ENCODE measurements at regions not wholly inside any gene's neighbourhood (a gene's known extent, or its start where the extent isn't known, plus 50 kb on each side); places are given as distances from the start of the nearest gene placed in this dataset.

DNA sequence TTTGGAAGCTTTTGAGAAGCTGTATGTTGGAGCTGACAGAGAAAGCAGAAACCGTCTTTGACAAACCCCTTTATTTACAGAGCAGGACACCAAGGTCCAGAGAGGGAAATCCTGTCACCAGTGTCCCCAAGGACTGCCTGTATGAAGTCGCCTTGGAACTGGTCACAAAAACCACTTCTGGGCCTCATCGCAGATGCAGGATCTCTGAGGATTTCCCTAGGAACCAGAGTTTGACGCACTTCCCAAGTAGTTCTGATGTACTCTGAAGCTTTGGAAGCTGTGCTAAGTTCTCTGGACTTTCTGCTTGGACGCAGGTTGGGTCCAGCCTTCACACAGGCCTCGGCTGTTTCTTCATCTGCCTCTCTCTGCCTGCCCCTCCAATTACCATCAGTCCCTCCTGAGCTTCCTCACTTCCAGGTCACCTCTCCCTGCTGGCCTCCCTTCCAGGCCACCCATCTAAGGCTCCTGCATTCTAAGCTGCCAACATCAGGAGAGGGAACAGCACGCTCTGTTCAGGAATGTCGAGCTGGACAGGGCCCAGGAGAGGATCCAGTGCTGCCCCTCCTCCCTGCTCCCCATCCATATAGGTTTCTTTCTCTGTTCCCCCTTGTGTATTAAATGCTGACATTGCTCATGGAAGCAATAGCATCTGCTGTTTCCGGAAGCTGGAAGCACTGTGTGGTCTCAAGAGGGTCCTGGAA is 270.8 kb downstream of the OPA1 start:
- peak in 1 of 2 experiments; percentile 25 for DNase-seq (ENCODE audit: low read depth in 1 of 2, low spot score in 2 of 2)
- H3K4me1 ChIP-seq (replicated peaks): peaks cover 45% of the 10 kb centered on the region
- H3K9me3 ChIP-seq (replicated peaks): no peaks in the 10 kb centered on the region
- H3K4me3 ChIP-seq: no peak overlapping the region
- H3K27me3 ChIP-seq (replicated peaks): no peaks in the 10 kb centered on the region
- H3K27ac ChIP-seq: no peak overlapping the region
- no peaks in the 10 kb centered on the region for H3K36me3 ChIP-seq

DNA sequence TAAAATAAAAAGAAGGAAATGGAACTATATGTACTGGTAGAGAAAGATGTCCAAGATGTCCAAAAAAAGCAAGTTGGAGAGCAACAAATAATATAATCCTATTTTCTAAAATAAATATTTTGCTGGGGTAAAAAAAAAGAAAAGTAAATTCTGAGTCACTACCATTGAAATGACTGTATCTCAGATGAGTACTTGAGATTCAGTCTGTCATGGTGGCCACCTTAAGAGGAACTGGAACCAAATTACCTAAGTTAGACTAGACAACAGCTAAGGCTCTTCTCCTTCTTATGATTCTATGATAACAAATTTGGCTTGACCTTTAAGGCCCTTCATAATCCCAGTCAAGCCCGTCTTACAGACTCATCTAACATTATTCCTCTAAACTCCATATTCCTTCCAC is 270.6 kb upstream of the HES1 start:
- H3K4me3 ChIP-seq: no peak overlapping the region
- no peaks in the 10 kb centered on the region for H3K27me3 ChIP-seq (replicated peaks)
- peak in 1 of 2 experiments; percentile 26 for DNase-seq (ENCODE audit: low read depth in 1 of 2, low spot score in 2 of 2)
- peak overlapping the region; percentile 68; the same call in 1 of the 2 replicates for H3K27ac ChIP-seq
- peaks cover 60% of the 10 kb centered on the region for H3K4me1 ChIP-seq (replicated peaks)
- H3K36me3 ChIP-seq: no peaks in the 10 kb centered on the region
- H3K9me3 ChIP-seq (replicated peaks): no peaks in the 10 kb centered on the region

DNA sequence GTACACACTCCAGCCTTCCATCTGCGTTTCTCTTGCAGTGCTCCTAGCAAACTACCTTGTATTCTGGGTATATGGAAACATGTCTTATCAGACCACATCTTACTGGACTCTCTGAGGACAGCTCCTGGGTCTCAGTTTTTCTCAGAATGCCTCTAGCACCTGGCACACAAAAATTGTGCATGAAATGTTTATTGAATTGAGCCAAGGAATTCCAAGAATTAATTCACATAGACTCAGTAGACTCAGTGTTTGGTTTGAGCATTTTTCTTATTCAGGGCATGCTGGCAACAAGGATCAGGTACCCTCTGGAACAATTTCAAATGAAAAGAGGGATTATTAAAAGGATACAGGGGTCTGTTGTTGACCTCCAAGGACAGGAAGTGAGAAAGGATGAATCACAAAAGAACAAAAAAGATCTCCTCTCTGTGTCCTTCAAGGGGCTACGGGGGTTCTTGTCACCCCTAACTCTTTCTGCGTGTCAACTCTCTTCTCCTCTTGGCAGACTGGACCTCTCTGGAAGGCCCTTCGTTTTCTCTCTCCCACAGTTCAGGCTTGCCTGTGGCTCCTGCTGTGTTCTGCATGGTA is 270.0 kb upstream of the HES1 start:
- Histone ChIP-seq H3K36me3 (no peaks in the 10 kb centered on the region), H3K9me3 (replicated peaks) (no peaks in the 10 kb centered on the region), H3K27me3 (replicated peaks) (no peaks in the 10 kb centered on the region), H3K4me3 (no peak overlapping the region), H3K27ac (peak overlapping the region; percentile 68), H3K4me1 (replicated peaks) (peaks cover 66% of the 10 kb centered on the region)
- peak in 1 of 2 experiments; percentile 69 for DNase-seq (ENCODE audit: low read depth in 1 of 2, low spot score in 2 of 2)

DNA sequence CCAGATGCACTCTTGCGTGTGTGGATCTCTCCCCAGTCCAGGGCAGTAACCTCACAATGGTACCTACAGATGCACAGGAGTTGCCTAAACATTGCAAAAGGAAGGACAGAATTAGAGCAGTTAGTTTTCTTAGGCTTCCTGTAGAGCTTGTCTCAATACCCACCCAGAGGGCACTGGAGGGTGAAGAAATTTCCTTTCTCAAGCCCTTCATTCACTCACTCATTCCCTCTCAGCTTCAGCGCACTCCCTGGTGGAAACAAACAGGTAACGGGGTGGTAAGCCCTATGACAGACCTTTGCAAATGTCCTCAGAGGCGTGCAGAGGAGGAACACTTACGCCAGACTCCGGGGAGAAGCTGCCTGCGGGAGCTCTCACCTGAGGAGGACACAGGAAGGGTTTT is 267.4 kb upstream of the HES1 start:
- H3K4me3 ChIP-seq: no peak overlapping the region
- DNase-seq (ENCODE audit: low read depth in 1 of 2, low spot score in 2 of 2): no peak
- no peaks in the 10 kb centered on the region for H3K36me3 ChIP-seq
- H3K4me1 ChIP-seq (replicated peaks): peaks cover 85% of the 10 kb centered on the region
- no peaks in the 10 kb centered on the region for H3K9me3 ChIP-seq (replicated peaks)
- H3K27ac ChIP-seq: no peak overlapping the region
- no peaks in the 10 kb centered on the region for H3K27me3 ChIP-seq (replicated peaks)

DNA sequence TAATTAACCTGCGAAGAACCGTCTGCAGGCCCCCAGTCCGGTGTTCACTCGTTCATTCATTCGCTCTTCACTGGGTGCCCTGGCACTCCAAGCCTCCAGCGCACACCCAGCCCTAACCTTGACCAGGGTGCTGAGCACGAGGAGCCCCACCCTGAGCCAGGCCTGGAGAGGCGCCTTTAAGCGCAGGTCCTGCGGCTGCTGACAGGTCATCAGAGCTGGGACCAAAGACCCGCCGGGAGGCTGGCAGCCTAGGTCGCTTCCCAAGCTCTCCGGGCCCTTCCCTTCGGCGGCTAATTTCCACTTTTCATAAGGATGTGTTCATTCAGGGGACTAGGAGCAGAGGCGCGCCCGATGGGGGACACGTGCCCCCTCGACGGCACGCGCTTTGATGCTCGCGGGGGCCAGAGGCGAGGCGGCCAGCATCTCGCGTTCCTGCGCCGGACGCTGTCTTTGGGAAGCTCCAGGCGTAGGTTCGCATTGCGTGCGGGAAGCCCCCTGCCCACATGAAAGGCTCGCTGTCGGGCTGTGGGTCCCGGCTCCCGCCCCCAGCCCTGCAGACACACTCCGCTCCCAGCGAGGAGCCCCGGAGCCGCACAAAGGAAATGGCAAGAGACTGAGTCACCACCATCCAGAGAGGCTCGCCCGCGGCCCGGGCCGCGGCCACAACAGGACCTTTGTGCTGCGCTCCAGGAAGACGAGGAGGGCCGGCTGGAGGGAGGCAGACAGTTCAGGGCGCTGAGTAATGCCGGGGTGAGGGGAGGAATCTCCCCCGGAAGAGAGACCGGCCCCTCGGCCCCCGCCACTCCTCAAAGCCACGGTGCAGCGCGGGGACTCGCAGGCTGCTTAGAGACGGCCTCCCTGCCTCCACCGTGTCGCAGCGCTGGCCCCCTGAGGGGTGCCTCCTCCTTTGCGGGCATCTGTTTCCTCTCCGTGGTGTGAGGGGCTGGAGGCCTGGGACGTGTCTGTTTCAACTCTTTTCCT is 266.4 kb upstream of the HES1 start:
- Histone ChIP-seq H3K4me1 (replicated peaks) (peaks cover 75% of the 10 kb centered on the region), H3K27ac (peak overlapping the region; percentile 66), H3K27me3 (replicated peaks) (no peaks in the 10 kb centered on the region), H3K36me3 (no peaks in the 10 kb centered on the region), H3K4me3 (no peak overlapping the region), H3K9me3 (replicated peaks) (no peaks in the 10 kb centered on the region)
- peak; percentile 91 to 95 for DNase-seq (ENCODE audit: low read depth in 1 of 2, low spot score in 2 of 2)

DNA sequence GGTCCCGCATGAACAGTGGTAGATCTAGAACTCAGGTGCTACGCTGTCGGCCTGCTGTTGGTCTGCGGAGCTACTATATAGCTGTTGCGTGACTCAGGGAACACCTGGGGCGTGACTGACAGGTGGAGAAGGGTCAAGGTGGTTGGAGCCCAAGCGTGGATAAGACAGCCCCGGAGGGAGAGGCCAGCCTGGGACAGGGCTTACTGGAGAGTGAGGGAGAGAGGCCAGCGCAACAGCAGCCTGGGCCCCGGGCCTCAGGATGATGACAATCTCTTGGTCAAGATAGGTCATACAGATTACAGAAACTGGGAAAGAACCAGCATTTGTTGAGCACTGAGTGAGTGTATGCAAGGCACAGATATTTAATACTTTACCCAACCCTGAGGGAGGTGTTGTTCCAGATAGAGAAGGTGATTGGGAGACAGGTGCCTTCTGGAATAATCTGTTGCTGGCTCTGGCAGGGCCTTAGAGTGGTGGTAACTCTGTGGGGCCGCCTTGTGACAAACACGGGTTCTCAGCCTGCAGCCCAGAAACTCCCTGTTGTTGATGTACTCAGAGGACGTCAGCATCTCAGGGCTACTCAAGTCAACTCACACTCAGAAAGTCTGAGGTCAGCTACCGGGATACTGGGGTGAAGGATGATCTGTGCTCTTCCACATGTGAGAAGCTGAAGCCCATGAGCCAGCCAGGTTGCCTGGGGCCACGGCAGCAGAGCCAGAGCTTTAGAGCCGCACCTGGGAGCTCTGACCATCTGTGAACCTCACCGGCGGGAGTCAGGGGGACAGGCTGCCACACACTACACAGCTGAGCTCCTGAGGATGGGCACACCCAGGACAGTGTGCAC is 265.4 kb upstream of the HES1 start:
- Histone ChIP-seq H3K27ac (no peak overlapping the region), H3K4me3 (no peak overlapping the region), H3K36me3 (no peaks in the 10 kb centered on the region), H3K4me1 (replicated peaks) (peaks cover 65% of the 10 kb centered on the region), H3K27me3 (replicated peaks) (no peaks in the 10 kb centered on the region), H3K9me3 (replicated peaks) (no peaks in the 10 kb centered on the region)
- DNase-seq (ENCODE audit: low read depth in 1 of 2, low spot score in 2 of 2): no peak

DNA sequence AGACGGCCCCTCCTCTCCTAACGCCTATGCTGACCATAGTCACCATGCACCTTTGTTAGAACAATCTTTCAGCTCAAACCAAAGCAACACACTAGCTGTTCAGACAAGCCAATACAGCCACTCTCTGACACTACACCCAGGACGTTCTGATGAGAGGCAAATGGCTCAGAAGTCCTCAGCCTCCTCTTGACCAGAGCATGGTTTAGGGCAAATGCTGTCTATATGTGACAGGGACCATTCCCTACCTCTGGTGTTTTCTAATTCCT is 264.8 kb upstream of the HES1 start:
- no peak for DNase-seq (ENCODE audit: low read depth in 1 of 2, low spot score in 2 of 2)
- Histone ChIP-seq H3K4me1 (replicated peaks) (peaks cover 59% of the 10 kb centered on the region), H3K9me3 (replicated peaks) (no peaks in the 10 kb centered on the region), H3K27ac (no peak overlapping the region), H3K27me3 (replicated peaks) (no peaks in the 10 kb centered on the region), H3K4me3 (no peak overlapping the region), H3K36me3 (no peaks in the 10 kb centered on the region)

DNA sequence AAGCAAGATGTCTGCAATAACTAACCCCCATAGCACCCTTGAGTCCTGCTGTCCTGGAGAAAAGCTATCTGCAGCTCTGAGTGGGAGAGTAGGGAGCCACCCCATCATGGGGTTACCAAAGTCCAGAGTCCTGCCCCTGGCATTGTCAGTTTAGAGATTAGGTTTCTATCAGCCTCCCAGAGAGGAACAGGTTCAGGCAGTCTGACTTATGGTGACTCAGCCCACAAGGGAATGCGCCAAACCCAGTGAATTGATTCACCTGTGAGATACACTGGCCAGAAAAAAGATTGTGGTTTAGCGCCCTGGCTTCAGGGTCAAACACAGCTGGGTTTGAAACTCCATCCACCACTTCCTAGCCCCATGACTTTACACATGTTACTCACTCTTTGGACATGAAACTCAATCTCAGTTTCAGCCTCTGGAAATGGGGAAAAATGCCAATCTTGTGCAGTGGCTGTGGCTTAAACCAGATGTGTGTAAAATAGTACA is 263.6 kb upstream of the HES1 start:
- Histone ChIP-seq H3K27ac (no peak overlapping the region), H3K4me3 (no peak overlapping the region), H3K9me3 (replicated peaks) (no peaks in the 10 kb centered on the region), H3K4me1 (replicated peaks) (peaks cover 47% of the 10 kb centered on the region), H3K27me3 (replicated peaks) (no peaks in the 10 kb centered on the region), H3K36me3 (no peaks in the 10 kb centered on the region)
- peak; percentile 53 to 67 for DNase-seq (ENCODE audit: low read depth in 1 of 2, low spot score in 2 of 2)

DNA sequence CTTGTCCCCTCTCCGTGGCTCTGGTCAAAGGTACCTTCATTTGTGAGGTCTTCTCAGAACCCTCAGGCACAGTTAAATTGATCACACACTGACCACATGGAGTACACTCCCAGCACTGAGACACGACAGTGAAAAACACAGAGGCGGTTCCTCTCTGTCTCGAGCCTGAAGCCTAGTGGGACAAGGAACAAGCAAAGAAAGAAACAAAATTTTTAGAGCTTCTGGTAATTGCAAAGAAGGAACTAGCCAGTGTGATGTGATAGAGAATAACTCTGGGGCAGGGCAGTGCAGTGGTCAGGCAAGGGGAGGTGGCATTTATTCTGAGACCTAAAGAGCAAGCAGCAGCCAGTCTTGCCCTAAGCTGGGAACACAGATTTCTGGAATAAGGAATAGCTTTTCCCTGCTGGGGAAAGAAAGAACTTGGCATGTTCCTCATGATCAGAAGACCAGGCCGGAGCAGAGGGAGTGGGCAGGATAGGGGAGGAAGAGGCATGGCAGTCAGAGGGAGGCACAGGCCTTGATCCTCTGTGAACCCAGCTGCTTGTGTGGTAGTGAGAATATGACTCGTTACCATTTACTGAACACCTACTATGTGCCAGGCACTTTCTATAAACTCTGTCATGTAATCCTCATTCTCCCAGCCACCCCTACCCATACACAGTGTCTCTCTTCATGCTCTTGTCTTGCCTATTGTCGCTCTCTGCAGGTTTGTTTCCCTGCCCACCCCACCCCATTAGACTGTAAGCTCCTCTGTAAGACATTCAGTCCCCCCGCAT is 262.3 kb upstream of the HES1 start:
- peaks cover 42% of the 10 kb centered on the region for H3K4me1 ChIP-seq (replicated peaks)
- no peak overlapping the region for H3K27ac ChIP-seq
- no peak overlapping the region for H3K4me3 ChIP-seq
- H3K36me3 ChIP-seq: no peaks in the 10 kb centered on the region
- H3K27me3 ChIP-seq (replicated peaks): no peaks in the 10 kb centered on the region
- no peak for DNase-seq (ENCODE audit: low read depth in 1 of 2, low spot score in 2 of 2)
- no peaks in the 10 kb centered on the region for H3K9me3 ChIP-seq (replicated peaks)

DNA sequence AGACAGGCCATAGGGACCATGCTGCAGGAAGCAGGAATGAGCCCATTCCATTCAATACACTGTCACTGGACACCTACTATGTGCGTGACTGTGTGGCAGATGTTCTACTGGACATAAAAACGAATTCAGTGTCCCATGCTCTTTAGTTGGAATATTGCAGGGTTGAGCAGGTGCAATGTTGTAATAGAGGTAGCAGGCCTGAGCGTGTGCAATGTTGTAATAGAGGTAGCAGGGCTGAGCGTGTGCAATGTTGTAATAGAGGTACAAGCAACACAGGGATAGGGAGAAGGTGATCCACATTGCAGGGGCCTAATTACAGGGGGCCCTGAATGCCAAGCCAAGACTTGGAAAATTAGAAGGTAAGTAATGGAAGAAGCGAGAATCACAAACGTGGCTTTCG is 261.4 kb upstream of the HES1 start:
- Histone ChIP-seq H3K9me3 (replicated peaks) (no peaks in the 10 kb centered on the region), H3K27ac (no peak overlapping the region), H3K4me1 (replicated peaks) (peaks cover 33% of the 10 kb centered on the region), H3K36me3 (no peaks in the 10 kb centered on the region), H3K27me3 (replicated peaks) (no peaks in the 10 kb centered on the region), H3K4me3 (no peak overlapping the region)
- no peak for DNase-seq (ENCODE audit: low read depth in 1 of 2, low spot score in 2 of 2)

DNA sequence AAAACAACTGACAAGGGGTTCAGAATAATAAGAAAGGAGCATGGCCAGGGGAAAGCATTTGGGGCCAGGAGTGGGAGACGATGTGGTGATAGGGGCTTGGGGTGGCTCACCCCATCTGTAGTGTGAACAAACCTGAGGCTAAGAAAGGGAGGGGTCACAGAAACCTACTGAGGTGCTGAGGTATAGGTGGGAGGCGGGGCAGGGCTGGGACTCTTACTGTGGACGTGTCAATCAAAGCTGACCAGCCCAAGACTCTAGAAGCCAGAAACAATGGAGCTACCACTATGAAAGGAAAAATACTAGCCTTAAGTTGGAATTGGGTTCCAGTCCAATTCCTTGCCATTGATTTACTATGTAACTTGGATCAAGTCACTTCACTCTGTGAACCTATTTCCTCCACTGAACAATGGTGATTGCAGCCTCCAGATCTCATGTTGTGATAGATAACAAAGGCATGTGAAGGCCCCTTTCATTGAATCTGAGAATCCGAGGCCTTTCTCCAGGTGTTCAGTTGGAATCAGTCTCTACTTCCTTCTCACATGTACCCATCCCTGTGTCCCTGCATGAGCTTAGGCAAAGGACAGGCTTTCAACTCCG is 260.9 kb upstream of the HES1 start:
- DNase-seq (ENCODE audit: low read depth in 1 of 2, low spot score in 2 of 2): no peak
- Histone ChIP-seq H3K4me1 (replicated peaks) (peaks cover 28% of the 10 kb centered on the region), H3K9me3 (replicated peaks) (no peaks in the 10 kb centered on the region), H3K4me3 (no peak overlapping the region), H3K27me3 (replicated peaks) (no peaks in the 10 kb centered on the region), H3K36me3 (no peaks in the 10 kb centered on the region), H3K27ac (no peak overlapping the region)

DNA sequence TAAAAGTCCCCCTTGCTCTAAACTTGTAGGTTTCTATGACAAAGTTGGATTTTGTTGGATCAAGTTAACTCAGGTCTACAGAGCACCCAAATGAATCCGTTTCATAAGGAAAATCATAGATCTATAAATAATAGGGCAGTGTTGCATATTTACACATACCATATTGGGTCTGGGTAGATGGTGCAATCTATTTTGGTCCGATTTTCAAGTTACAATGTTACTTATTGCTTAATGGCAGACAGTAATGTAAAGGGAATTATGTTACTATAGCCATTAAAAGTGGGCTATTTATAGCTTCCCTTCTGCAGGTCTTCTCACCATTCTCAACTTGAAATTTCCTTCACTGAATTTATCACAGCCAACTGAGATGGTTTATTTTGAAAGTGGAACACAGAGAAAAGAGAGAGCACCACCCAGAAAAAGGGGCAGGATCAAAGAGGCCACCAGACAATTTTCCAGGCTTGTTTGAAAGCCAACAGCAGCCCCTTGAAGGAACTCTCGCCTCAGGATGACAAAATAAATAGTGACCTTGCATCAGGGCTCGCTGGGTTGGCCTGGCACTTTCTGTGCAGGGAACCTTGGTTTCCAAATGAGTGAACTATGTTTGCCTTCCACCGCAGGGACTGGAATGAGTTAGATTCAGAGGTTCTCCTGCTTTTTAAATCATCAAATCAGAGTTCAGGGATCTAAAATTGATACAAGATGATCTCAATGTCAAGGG is 260.2 kb upstream of the HES1 start:
- no peaks in the 10 kb centered on the region for H3K36me3 ChIP-seq
- no peak overlapping the region for H3K27ac ChIP-seq
- H3K4me3 ChIP-seq: no peak overlapping the region
- no peaks in the 10 kb centered on the region for H3K27me3 ChIP-seq (replicated peaks)
- no peak for DNase-seq (ENCODE audit: low read depth in 1 of 2, low spot score in 2 of 2)
- H3K9me3 ChIP-seq (replicated peaks): no peaks in the 10 kb centered on the region
- H3K4me1 ChIP-seq (replicated peaks): peaks cover 21% of the 10 kb centered on the region
